ENCODE measurements at regions not wholly inside any gene's neighbourhood (a gene's known extent, or its start where the extent isn't known, plus 50 kb on each side); places are given as distances from the start of the nearest gene placed in this dataset.

DNA sequence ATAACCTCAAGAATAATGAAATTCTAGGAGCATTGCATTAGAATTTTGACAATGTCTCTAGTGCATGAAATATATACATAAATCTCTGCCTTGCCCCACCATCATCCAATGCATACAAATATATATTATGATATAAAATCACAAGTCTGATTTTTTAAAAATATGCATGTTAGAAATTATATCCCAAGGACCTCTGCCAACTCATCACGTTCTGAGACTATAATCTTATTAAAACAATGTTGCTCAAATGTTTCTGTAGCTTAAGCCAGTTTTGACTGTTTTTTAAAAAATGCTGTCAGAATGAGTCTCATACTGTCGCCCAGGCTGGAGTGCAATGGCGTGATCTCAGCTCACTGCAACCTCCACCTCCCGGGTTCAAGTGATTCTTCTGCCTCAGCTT lies 287.0 kb upstream of the SOX4 start:
- no peak for TF ChIP-seq EZH2 (IDR thresholded peaks at IDR 0.05; ENCODE audit: low read length, missing control alignments)
- TF ChIP-seq, protein P1, sequence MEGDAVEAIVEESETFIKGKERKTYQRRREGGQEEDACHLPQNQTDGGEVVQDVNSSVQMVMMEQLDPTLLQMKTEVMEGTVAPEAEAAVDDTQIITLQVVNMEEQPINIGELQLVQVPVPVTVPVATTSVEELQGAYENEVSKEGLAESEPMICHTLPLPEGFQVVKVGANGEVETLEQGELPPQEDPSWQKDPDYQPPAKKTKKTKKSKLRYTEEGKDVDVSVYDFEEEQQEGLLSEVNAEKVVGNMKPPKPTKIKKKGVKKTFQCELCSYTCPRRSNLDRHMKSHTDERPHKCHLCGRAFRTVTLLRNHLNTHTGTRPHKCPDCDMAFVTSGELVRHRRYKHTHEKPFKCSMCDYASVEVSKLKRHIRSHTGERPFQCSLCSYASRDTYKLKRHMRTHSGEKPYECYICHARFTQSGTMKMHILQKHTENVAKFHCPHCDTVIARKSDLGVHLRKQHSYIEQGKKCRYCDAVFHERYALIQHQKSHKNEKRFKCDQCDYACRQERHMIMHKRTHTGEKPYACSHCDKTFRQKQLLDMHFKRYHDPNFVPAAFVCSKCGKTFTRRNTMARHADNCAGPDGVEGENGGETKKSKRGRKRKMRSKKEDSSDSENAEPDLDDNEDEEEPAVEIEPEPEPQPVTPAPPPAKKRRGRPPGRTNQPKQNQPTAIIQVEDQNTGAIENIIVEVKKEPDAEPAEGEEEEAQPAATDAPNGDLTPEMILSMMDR (conservative IDR thresholded peaks at IDR 0.05 in 1 of 2, IDR thresholded peaks at IDR 0.05 in 1 of 2; ENCODE audit: low read depth in 1 of 2, low read length in 2 of 2), result no peak

All from fibroblast of lung (primary cell).